Upper lobe of left lung (tissue), 4 donors: ENCODE measurements at regions not wholly inside any gene's neighbourhood (a gene's known extent, or its start where the extent isn't known, plus 50 kb on each side); places are given as distances from the start of the nearest gene placed in this dataset.

Experiments
- EP300 ChIP-seq, 4 donors: sonication (generic); formaldehyde crosslinking; IDR thresholded peaks; one replicate each; pipeline ENCODE4 v1.5.1; 2017; ENCODE audit warnings: antibody characterized with exemption in 4 of 4, control low read depth in 2 of 4
- POLR2A ChIP-seq, 4 donors: fragments of 450-650 bp; IDR thresholded peaks; one replicate each; pipeline ENCODE4 v1.5.1; 2016 to 2017; ENCODE audit warnings: antibody characterized with exemption in 4 of 4, mild to moderate bottlenecking in 2 of 4
- TF ChIP-seq, protein P1 (sequence below), 6 experiments: fragments of 450-650 bp in 4 of 6; fragments of 200-600 bp in 2 of 6; sonication (generic) in 2 of 6; IDR thresholded peaks; one replicate each; pipeline ENCODE4 v1.5.1; 2016 to 2019; ENCODE audit warnings: antibody characterized with exemption in 6 of 6

DNA sequence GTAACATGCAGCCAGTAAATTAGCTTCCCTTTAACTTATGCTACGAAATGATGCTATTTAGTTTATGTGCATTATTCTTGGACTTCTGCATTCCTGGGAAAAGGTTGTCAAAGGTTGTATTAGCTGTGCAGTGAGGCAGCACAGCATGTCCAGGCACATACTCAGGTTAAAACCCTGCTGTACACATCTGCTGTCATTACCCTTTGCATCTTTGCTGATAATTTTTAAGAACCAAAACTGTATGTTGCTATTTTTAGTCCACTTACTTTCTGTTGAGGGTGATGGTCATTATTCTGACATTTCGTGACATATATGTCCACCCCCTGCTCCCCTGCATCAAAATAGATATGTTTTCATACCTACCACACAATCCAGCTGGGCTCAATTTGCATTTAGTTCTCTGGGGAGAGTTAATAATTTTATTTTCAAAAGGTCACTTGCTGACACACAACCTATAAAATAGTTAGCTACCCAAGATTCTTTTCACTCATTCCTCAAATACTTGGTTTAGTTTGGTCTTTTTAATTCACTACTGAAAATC, 142.5 kb upstream of the SPACA1 start:
- TF ChIP-seq POLR2A (IDR thresholded peaks at IDR 0.05) (no peak), EP300 (IDR thresholded peaks at IDR 0.05) (no peak)
- TF ChIP-seq, protein P1, sequence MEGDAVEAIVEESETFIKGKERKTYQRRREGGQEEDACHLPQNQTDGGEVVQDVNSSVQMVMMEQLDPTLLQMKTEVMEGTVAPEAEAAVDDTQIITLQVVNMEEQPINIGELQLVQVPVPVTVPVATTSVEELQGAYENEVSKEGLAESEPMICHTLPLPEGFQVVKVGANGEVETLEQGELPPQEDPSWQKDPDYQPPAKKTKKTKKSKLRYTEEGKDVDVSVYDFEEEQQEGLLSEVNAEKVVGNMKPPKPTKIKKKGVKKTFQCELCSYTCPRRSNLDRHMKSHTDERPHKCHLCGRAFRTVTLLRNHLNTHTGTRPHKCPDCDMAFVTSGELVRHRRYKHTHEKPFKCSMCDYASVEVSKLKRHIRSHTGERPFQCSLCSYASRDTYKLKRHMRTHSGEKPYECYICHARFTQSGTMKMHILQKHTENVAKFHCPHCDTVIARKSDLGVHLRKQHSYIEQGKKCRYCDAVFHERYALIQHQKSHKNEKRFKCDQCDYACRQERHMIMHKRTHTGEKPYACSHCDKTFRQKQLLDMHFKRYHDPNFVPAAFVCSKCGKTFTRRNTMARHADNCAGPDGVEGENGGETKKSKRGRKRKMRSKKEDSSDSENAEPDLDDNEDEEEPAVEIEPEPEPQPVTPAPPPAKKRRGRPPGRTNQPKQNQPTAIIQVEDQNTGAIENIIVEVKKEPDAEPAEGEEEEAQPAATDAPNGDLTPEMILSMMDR (IDR thresholded peaks at IDR 0.05) = no peak
